ENCODE measurements at regions not wholly inside any gene's neighbourhood (a gene's known extent, or its start where the extent isn't known, plus 50 kb on each side); places are given as distances from the start of the nearest gene placed in this dataset.

DNA sequence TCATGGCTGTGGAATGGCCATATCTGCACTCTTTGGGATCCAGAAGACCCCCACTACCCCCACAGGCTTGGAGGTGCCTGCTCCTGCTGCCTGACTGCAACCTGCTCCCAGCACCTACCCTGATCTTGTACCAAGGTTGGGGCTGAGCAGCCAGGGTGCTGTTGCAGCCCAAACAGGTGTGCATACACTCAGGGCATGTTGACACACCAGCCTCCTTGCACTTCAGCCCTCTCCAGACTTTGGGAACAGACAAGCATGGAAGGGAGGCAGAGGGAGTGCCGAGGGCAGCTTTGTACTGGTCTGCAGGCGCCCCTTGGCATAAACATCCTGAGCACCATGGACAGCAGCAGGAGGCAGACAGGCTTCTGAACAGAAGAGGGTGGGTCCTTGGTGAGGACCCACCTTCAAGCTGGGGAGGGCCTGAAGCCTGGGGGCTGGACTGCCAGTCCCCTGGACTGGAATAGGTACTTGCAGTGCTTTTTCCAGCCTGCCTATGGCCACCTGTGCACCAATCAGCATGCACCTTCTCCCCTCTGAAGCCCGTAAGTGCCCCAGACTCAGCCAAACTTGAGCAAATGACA lies 1675.8 kb downstream of the HACE1 start:
- TF ChIP-seq NR2F2 (IDR thresholded peaks at IDR 0.05): no peak
- TF ChIP-seq GABPA (IDR thresholded peaks at IDR 0.05 in 1 of 2, conservative IDR thresholded peaks at IDR 0.05 in 1 of 2): no peak
- TF ChIP-seq, protein P1, sequence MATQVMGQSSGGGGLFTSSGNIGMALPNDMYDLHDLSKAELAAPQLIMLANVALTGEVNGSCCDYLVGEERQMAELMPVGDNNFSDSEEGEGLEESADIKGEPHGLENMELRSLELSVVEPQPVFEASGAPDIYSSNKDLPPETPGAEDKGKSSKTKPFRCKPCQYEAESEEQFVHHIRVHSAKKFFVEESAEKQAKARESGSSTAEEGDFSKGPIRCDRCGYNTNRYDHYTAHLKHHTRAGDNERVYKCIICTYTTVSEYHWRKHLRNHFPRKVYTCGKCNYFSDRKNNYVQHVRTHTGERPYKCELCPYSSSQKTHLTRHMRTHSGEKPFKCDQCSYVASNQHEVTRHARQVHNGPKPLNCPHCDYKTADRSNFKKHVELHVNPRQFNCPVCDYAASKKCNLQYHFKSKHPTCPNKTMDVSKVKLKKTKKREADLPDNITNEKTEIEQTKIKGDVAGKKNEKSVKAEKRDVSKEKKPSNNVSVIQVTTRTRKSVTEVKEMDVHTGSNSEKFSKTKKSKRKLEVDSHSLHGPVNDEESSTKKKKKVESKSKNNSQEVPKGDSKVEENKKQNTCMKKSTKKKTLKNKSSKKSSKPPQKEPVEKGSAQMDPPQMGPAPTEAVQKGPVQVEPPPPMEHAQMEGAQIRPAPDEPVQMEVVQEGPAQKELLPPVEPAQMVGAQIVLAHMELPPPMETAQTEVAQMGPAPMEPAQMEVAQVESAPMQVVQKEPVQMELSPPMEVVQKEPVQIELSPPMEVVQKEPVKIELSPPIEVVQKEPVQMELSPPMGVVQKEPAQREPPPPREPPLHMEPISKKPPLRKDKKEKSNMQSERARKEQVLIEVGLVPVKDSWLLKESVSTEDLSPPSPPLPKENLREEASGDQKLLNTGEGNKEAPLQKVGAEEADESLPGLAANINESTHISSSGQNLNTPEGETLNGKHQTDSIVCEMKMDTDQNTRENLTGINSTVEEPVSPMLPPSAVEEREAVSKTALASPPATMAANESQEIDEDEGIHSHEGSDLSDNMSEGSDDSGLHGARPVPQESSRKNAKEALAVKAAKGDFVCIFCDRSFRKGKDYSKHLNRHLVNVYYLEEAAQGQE (IDR thresholded peaks at IDR 0.05): peak; percentile 77
- no peak for TF ChIP-seq CTCF (IDR thresholded peaks at IDR 0.05; ENCODE audit: low read depth, low read length, missing input control)
- TF ChIP-seq, protein P2, sequence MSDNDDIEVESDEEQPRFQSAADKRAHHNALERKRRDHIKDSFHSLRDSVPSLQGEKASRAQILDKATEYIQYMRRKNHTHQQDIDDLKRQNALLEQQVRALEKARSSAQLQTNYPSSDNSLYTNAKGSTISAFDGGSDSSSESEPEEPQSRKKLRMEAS (IDR thresholded peaks at IDR 0.05): no peak
- TF ChIP-seq, protein P3, sequence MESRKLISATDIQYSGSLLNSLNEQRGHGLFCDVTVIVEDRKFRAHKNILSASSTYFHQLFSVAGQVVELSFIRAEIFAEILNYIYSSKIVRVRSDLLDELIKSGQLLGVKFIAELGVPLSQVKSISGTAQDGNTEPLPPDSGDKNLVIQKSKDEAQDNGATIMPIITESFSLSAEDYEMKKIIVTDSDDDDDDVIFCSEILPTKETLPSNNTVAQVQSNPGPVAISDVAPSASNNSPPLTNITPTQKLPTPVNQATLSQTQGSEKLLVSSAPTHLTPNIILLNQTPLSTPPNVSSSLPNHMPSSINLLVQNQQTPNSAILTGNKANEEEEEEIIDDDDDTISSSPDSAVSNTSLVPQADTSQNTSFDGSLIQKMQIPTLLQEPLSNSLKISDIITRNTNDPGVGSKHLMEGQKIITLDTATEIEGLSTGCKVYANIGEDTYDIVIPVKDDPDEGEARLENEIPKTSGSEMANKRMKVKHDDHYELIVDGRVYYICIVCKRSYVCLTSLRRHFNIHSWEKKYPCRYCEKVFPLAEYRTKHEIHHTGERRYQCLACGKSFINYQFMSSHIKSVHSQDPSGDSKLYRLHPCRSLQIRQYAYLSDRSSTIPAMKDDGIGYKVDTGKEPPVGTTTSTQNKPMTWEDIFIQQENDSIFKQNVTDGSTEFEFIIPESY (IDR thresholded peaks at IDR 0.05): no peak

All from liver (tissue), 3 donors.